Mucosa of descending colon (tissue), 3 donors: ENCODE measurements at regions not wholly inside any gene's neighbourhood (a gene's known extent, or its start where the extent isn't known, plus 50 kb on each side); places are given as distances from the start of the nearest gene placed in this dataset.
A peak's percentile ranks its signal among the peaks of the same experiment; 100 is the strongest.
"Not testable (repeated sequence)": the region's sequence is repeated elsewhere in the genome, so short reads cannot be mapped to it uniquely, and the experiment has no call there.

Experiments used
- ATAC-seq: fragments of 200-7000 bp; cut with Tn5 transposase; one replicate; pipeline ENCODE4 v1.9.1; 2020; ENCODE audit warnings: mild to moderate bottlenecking, moderate library complexity
- DNase-seq, 3 donors: peaks; one replicate each; pipeline ENCODE4 v3.0.0-alpha.2; 2020
- H3K36me3 ChIP-seq: fragments of 200-600 bp; one replicate; pipeline ENCODE4 v1.8.0; 2021; ENCODE audit warnings: low read depth, mild to moderate bottlenecking
- H3K4me1 ChIP-seq: fragments of 200-600 bp; one replicate; pipeline ENCODE4 v1.8.0; 2021; ENCODE audit warnings: low read depth, mild to moderate bottlenecking
- H3K4me3 ChIP-seq: fragments of 200-600 bp; one replicate; pipeline ENCODE4 v1.8.0; 2021; ENCODE audit warnings: mild to moderate bottlenecking
- H3K9me3 ChIP-seq: fragments of 200-600 bp; one replicate; pipeline ENCODE4 v1.8.0; 2021; ENCODE audit warnings: mild to moderate bottlenecking
- CTCF ChIP-seq: fragments of 200-600 bp; IDR thresholded peaks from one replicate; pipeline ENCODE4 v1.8.0; 2022; ENCODE audit warnings: antibody characterized with exemption, mild to moderate bottlenecking
- intact Hi-C, 2 donors: fragments of 100-400 bp; cut with DNase I in 1 of 2; cut with micrococcal nuclease in 1 of 2; formaldehyde crosslinking; loops; one replicate each; pipeline versions ENCODE4 v1.11.0 to v1.11.1; 2022; cut with DNase I, micrococcal nuclease
- donor health status: DM: no; HTN: no; CAD: no; lungs with moderate emphysema.
- donor health status: DM: no; HTN: no; CAD: no.
- donor health status: DM: no; HTN: yes; CAD: no.

GRCh38 chr22:23437779-23438178 is 142.3 kb downstream of the IGLL1 start:
- no peak overlapping the region for H3K4me3 ChIP-seq
- DNase-seq (no peak), ATAC-seq (no peak)
- H3K36me3 ChIP-seq = no peaks in the 10 kb centered on the region
- intact Hi-C loops = no loop called here
- H3K9me3 ChIP-seq = no peaks in the 10 kb centered on the region
- H3K4me1 ChIP-seq = no peaks in the 10 kb centered on the region
- TF ChIP-seq CTCF = no peak

GRCh38 chr22:23437107-23437395 is 143.0 kb downstream of the IGLL1 start:
- intact Hi-C loops = not testable (repeated sequence)

GRCh38 chr22:23436354-23437106 is 143.6 kb downstream of the IGLL1 start:
- ATAC-seq, DNase-seq, intact Hi-C loops, H3K4me3 ChIP-seq, H3K36me3 ChIP-seq, H3K4me1 ChIP-seq, H3K9me3 ChIP-seq: not testable (repeated sequence)

More at GRCh38 chr22:23437107-23437395, 143.0 kb downstream of the IGLL1 start:
- H3K9me3 ChIP-seq, H3K4me1 ChIP-seq, H3K4me3 ChIP-seq, ATAC-seq, H3K36me3 ChIP-seq, DNase-seq: not testable (repeated sequence)

- intact Hi-C loops, ATAC-seq, H3K4me1 ChIP-seq, H3K36me3 ChIP-seq, H3K4me3 ChIP-seq, DNase-seq, H3K9me3 ChIP-seq: not testable (repeated sequence)
Observed at GRCh38 chr22:23435186-23435585, 144.9 kb downstream of the IGLL1 start.

- H3K9me3 ChIP-seq, intact Hi-C loops, H3K4me1 ChIP-seq, H3K36me3 ChIP-seq, ATAC-seq, H3K4me3 ChIP-seq: not testable (repeated sequence)
- DNase-seq = peak in 1 of 3 donors; percentile 27
Observed at GRCh38 chr22:23434198-23434830, 145.8 kb downstream of the IGLL1 start.

- H3K9me3 ChIP-seq, H3K36me3 ChIP-seq, intact Hi-C loops, H3K4me1 ChIP-seq: not testable (repeated sequence)
- ATAC-seq (peak; percentile 99), DNase-seq (peak; percentile 69 to 83 (median 72))
- peak overlapping the region; percentile 6 for H3K4me3 ChIP-seq
- peak; percentile 44 for TF ChIP-seq CTCF
Observed at GRCh38 chr22:23433127-23434005, 146.7 kb downstream of the IGLL1 start.

- H3K36me3 ChIP-seq, H3K4me1 ChIP-seq, intact Hi-C loops, DNase-seq, ATAC-seq, H3K9me3 ChIP-seq, H3K4me3 ChIP-seq: not testable (repeated sequence)
Observed at GRCh38 chr22:23432719-23433118, 147.4 kb downstream of the IGLL1 start.
